Stomach (tissue), 8 donors: ENCODE measurements at regions not wholly inside any gene's neighbourhood (a gene's known extent, or its start where the extent isn't known, plus 50 kb on each side); places are given as distances from the start of the nearest gene placed in this dataset.

Experiments used
- DNase-seq, 2 donors: peaks; one replicate each; pipeline versions ENCODE4 v3.0.0 to v3.0.0-alpha.2; 2013 to 2019
- H3K27ac ChIP-seq, 5 donors: fragments of 200-600 bp in 4 of 5; sonication (generic) in 4 of 5; one replicate each; pipeline ENCODE4 v1.5.1; 2013 to 2019; ENCODE audit warnings: mild to moderate bottlenecking in 1 of 5, moderate library complexity in 1 of 5
- H3K27me3 ChIP-seq, 3 donors: fragments of 200-600 bp; sonication (generic); one replicate each; pipeline ENCODE4 v1.5.1; 2017 to 2019; ENCODE audit warnings: mixed run types in 1 of 3
- H3K36me3 ChIP-seq, 4 donors: fragments of 200-600 bp; sonication (generic); 1 replicate in 3 of 4; 2 replicates in 1 of 4; pipeline ENCODE4 v1.5.1; 2016 to 2019
- H3K4me1 ChIP-seq, 4 donors: fragments of 200-600 bp; sonication (generic); one replicate each; pipeline ENCODE4 v1.5.1; 2016 to 2019
- H3K4me3 ChIP-seq, 4 donors: fragments of 200-600 bp; sonication (generic) in 3 of 4; one replicate each; pipeline ENCODE4 v1.5.1; 2016 to 2019; ENCODE audit warnings: mild to moderate bottlenecking in 1 of 4
- H3K9me3 ChIP-seq, 4 donors: fragments of 200-600 bp; sonication (generic); one replicate each; pipeline ENCODE4 v1.5.1; 2016 to 2019
- CTCF ChIP-seq, 7 experiments: fragments of 450-650 bp in 4 of 7; fragments of 200-600 bp in 3 of 7; sonication (generic) in 3 of 7; IDR thresholded peaks; one replicate each; pipeline ENCODE4 v1.5.1; 2016 to 2019; ENCODE audit warnings: antibody characterized with exemption in 7 of 7, control low read depth in 2 of 7, mild to moderate bottlenecking in 1 of 7
- EP300 ChIP-seq: sonication (generic); formaldehyde crosslinking; IDR thresholded peaks from one replicate; pipeline ENCODE4 v1.6.1; 2017; ENCODE audit warnings: antibody characterized with exemption
- POLR2A ChIP-seq, 4 donors: fragments of 450-650 bp; IDR thresholded peaks; one replicate each; pipeline ENCODE4 v1.6.1; 2016; ENCODE audit warnings: antibody characterized with exemption in 4 of 4, control low read depth in 2 of 4, mild to moderate bottlenecking in 1 of 4, moderate library complexity in 1 of 4
- POLR2AphosphoS5 ChIP-seq, 3 donors: sonication (generic); formaldehyde crosslinking; IDR thresholded peaks; one replicate each; pipeline ENCODE4 v1.6.1; 2016; ENCODE audit warnings: antibody characterized with exemption in 3 of 3
- WGBS, 5 donors: extraction: QIAGEN DNeasy Blood & Tissue Kit in 3 of 5; methylation state at CpG; one replicate each; pipeline versions ENCODE4 v1.1.5 to v1.1.7; 2013 to 2018; 5-methylcytosine and 5-hydroxymethylcytosine counted together
- intact Hi-C: fragments of 100-400 bp; cut with DNase I; formaldehyde crosslinking; loops from one replicate; pipeline ENCODE4 v1.15.1; 2023; ENCODE audit warnings: low total_unique reads
- donor health status: healthy with polysubstance abuse.
- donor health status: Bipolar disorder and iron deficiency.
- donor health status: healthy.

- no peaks in the 10 kb centered on the region for H3K27me3 ChIP-seq
- no peaks in the 10 kb centered on the region for H3K36me3 ChIP-seq
- no peak overlapping the region for H3K4me3 ChIP-seq
- 14 to 21% (median 14%) methylated on average over 5 of the region's 5 CpGs for WGBS, 5 donors
- no peaks in the 10 kb centered on the region for H3K9me3 ChIP-seq
- no peaks in the 10 kb centered on the region for H3K4me1 ChIP-seq
- DNase-seq: peak in 1 of 2 donors; percentile 84
- TF ChIP-seq POLR2AphosphoS5 (IDR thresholded peaks at IDR 0.05): no peak
- TF ChIP-seq EP300: no peak
- no peak for TF ChIP-seq POLR2A (IDR thresholded peaks at IDR 0.05)
- no peak for TF ChIP-seq CTCF (IDR thresholded peaks at IDR 0.05)
- no peak overlapping the region for H3K27ac ChIP-seq
- intact Hi-C loops: no loop called here
Measured at GRCh38 chr14:49303946-49304516, 282.1 kb downstream of the RPS29 start.

- Histone ChIP-seq H3K4me1 (no peaks in the 10 kb centered on the region), H3K9me3 (no peaks in the 10 kb centered on the region), H3K4me3 (no peak overlapping the region), H3K27ac (no peak overlapping the region), H3K36me3 (no peaks in the 10 kb centered on the region), H3K27me3 (no peaks in the 10 kb centered on the region)
- intact Hi-C loops: no loop called here
- no peak for TF ChIP-seq EP300
- TF ChIP-seq POLR2A (IDR thresholded peaks at IDR 0.05): no peak
- no peak for TF ChIP-seq POLR2AphosphoS5 (IDR thresholded peaks at IDR 0.05)
- TF ChIP-seq CTCF (IDR thresholded peaks at IDR 0.05): no peak
- WGBS, 5 donors: 68 to 81% (median 75%) methylated on average over 3 of the region's 3 CpGs
- no peak for DNase-seq
Measured at GRCh38 chr14:49297102-49297501, 289.1 kb downstream of the RPS29 start.

GRCh38 chr14:49294621-49295148 lies 291.5 kb downstream of the RPS29 start:
- Histone ChIP-seq H3K36me3 (no peaks in the 10 kb centered on the region), H3K9me3 (no peaks in the 10 kb centered on the region), H3K4me3 (no peak overlapping the region), H3K27me3 (no peaks in the 10 kb centered on the region), H3K4me1 (no peaks in the 10 kb centered on the region), H3K27ac (no peak overlapping the region)
- WGBS, 5 donors: 50 to 58% (median 50%) methylated on average over 5 of the region's 5 CpGs
- TF ChIP-seq EP300 (no peak), CTCF (IDR thresholded peaks at IDR 0.05) (no peak), POLR2AphosphoS5 (IDR thresholded peaks at IDR 0.05) (no peak), POLR2A (IDR thresholded peaks at IDR 0.05) (no peak)
- intact Hi-C loops: no loop called here
- no peak for DNase-seq

- intact Hi-C loops: no loop called here
- DNase-seq: no peak
- H3K9me3 ChIP-seq: no peaks in the 10 kb centered on the region
- WGBS, 5 donors: 41 to 53% (median 52%) methylated on average over 5 of the region's 5 CpGs
- H3K36me3 ChIP-seq: no peaks in the 10 kb centered on the region
- no peak overlapping the region for H3K4me3 ChIP-seq
- H3K4me1 ChIP-seq: no peaks in the 10 kb centered on the region
- no peak for TF ChIP-seq CTCF (IDR thresholded peaks at IDR 0.05)
- no peak for TF ChIP-seq POLR2AphosphoS5 (IDR thresholded peaks at IDR 0.05)
- TF ChIP-seq POLR2A (IDR thresholded peaks at IDR 0.05): no peak
- TF ChIP-seq EP300: no peak
- no peak overlapping the region for H3K27ac ChIP-seq
- H3K27me3 ChIP-seq: no peaks in the 10 kb centered on the region
Measured at GRCh38 chr14:49287004-49287403, 299.2 kb downstream of the RPS29 start.
